COLO829 (cell line): ENCODE measurements at regions not wholly inside any gene's neighbourhood (a gene's known extent, or its start where the extent isn't known, plus 50 kb on each side); places are given as distances from the start of the nearest gene placed in this dataset.
A peak's percentile ranks its signal among the peaks of the same experiment; 100 is the strongest.
"Not testable (repeated sequence)": the region's sequence is repeated elsewhere in the genome, so short reads cannot be mapped to it uniquely, and the experiment has no call there.

Experiments used
- DNase-seq: peaks from one replicate; pipeline ENCODE4 v3.0.0; 2012; ENCODE audit warnings: low spot score

DNA sequence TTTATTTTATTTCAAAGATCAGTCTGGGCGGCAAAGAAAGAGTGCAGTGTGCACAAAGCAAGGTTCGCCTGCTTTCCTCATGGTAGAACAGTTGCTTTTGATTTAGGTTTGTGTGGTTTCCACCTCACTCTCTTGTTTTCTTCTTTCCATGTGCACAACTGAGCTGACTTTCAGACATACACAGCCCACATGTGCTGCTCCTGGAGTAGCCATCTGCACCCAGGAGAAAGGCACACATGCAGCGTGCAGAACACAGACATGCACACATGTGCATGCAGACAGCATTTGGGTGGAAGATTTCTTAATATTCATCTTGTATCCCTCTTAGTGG, 302.1 kb downstream of the FZD1 start:
- DNase-seq, result no peak

DNA sequence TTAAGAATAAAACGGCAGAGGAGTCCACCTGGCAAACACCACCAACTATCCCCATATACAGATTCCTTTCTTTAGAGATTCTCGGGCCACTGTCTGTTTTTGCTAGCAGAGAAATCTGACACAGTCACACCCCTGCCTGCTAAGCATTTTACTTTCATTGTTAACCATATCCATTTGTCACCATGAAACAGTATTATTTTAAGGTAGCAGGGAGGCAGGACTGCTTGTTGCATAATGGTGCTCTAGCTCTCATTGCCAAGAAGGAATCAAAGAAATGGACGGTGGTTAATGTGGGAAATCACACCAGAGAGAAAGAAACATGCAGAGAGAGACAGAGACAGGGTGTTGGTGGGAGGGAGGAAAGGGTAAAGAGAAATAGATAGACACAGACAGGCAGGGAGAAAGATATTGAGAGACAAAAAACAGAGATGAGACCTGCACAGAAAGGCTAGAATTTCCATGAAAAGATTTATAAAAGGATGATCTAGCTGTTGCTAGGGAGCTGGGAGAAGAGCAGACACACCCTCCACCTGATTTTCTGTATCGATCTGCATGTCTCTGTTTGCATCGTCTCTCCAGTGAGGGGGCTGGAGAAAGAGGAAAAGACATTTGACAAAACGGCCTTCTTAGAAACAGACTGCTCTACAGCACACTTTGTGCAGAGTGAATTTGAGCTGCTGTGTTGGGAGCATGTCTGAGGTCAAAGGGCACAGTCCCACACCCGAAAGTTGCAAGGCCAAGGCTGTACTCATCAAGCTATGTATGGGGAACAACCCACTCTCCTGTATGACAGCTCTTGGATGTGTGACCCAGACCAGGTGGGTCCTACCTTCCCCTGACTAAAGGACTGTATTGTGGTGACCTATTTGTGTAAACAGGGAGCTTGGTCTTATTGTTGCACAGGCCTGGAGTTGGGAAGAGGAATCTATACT, 303.1 kb downstream of the FZD1 start:
- no peak for DNase-seq

DNA sequence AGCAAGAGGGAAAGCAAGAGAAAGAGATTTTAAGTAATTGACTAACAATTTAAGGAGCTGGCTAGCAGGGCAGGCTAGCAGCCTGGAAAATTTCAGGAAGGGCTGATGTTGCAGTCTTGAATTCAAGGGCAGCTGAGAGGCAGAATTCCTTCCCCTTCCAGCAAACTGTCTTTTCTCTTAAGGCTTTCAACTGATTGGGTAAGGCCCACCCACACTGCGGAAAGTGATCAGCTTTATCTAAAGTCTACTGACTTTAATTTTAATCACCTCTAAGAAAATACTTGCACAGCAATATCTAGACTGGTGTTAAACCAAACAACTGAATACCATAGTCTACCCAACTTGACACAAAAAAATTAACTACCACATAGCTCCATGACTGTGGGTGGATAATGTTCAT, 303.9 kb downstream of the FZD1 start:
- DNase-seq, result no peak

DNA sequence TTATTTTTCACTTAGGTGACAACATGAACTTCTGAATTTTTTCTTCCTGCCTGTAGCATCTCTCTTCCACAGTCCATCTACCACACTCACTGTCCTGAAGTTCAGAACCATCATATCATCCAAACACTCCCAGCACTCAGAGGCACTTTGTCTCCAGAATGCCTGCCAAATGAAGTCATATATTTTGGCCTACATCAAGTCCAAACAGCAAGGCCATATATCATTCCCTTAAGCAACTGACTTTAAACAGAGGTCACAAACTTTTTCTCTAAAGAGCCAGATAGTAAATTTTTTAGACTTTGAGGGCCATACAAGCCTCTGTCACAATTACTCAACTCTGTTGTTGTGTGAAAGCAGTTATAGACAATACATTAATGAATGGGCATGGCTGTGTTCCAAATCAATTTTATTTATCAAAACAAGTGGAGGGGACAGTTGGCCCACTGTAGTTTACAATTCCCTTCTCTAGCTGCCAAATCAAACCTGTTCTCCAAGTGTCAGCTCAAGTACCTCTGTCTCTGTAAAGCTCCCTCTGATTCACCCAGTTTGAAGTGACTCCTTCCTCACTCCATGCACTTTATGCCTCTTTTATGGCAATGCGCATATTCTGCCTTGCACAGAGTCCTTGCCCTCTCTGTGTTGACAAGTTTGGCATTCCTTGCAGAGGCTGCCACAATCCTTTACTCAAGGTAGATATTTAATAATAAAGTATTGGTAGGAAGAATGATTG, 305.7 kb downstream of the FZD1 start:
- DNase-seq, result no peak

DNA sequence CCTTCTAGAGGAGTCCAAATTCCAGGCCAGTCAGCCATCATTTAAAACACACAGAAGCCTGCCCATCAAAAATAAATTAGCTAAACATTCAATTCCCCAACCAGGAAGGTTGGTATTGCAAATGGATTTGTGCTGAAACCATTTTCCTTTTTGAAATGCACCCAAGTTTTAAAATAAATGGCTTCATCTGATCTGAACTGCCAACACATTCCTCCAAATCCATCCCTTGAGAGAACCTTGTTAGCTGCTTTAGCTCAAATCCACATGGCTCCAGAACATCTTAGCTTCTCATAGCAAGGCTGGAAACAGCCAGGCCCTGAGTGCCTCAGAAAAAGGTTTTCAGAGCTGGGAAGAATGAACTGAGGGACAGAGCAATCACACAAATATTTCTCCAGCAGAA, 306.3 kb downstream of the FZD1 start:
- no peak for DNase-seq

DNA sequence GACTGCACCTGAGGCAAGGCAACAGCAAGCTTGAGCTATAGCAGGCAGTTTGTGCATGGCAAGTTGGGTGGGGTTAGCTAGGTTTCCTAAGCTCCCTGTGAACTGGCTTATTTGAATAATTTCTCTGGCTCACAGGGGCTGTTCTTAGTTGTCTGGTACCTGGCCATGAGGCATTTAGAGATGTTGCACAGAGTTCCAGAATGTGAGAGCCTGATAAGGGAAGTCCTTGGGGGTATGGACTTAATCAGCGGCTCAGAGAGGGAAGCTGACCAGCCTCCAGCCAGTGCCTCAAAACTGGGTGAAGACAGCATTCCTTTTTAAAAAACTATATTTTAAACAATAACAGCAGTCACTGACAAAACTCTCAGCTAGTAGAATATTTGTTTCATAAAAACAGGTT, 307.4 kb downstream of the FZD1 start:
- no peak for DNase-seq

DNA sequence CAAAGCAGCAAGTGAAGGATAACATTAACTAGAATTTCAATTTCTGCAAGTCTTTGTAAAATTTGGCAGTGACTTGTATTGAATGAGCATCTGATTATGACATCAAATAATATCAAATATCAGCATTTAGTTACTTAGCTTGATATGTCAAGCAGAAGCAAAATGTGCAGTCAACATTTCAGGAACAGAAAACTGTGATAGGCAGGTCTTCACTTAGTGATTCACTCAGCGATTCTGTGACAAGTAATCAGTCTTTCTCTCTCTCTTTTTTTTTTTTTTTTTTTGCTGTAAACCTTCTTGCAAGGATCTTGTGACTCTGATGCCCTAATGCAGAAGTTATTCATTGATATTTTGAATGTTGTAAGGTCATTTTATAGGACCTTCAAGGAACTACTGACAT, 307.1 kb downstream of the MTERF1 start:
- DNase-seq, result no peak

DNA sequence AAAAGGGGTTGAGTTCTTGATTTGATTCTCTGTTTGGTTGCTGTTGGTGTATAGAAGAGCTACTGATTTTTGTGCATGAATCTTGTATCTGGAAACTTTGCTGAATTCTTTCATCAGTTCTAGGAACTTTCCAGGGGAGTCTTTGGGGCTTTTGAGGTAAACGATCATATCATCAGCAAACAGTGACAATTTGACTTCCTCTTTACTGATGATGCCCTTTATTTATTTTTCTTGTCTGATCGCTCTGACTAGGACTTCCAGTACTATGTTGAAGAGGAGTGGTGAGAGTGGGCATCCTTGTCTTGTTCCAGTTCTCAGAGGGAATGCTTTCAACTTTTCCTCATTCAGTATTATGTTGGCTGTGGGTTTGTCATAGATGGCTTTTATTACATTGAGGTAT, 304.0 kb downstream of the MTERF1 start:
- DNase-seq, result not testable (repeated sequence)

DNA sequence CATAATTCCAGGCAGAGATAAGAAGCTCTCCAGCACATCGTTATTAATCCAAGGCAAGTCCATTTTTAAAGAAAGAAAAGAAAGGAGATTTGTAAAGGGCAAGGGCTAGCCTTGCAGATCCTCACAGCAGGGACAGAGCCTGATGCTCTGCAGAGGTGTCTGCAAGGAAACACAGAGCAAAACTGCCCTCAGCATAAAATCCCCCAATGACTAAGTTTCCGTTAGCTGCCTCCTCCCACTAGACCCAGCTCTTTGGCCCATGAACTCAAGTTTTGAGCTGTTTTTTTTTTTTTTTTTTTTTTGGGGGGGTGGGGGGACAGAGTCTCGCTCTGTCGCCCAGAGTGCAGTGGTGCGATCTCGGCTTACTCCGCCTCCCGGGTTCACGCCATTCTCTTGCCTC, 300.7 kb downstream of the MTERF1 start:
- no peak for DNase-seq

DNA sequence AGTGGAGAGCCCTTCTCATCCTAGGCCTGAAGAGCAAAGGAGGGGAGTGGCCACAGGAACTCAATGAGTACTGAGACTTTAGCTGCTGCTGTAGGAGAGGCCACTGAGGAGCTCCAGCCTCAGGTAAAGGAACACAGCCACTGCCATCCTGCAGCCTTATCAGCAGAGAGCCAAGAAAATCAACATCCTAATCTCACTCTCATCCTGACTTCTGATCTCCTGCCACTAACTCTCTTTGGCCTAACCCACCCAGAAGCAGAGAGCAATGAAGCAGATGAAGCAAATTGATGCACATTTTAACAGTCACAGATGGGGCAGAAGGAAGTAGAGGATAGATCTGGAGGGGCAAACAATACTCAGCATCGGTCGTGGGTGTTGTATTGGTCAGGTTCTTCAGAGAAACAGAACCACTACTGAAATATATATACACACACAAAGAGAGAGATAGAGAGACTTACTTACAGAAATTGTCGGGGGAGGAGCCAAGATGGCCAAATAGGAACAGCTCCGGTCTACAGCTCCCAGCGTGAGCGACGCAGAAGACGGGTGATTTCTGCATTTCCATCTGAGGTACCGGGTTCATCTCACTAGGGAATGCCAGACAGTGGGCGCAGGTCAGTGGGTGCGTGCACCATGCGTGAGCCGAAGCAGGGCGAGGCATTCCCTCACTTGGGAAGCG, 297.6 kb downstream of the MTERF1 start:
- no peak for DNase-seq

DNA sequence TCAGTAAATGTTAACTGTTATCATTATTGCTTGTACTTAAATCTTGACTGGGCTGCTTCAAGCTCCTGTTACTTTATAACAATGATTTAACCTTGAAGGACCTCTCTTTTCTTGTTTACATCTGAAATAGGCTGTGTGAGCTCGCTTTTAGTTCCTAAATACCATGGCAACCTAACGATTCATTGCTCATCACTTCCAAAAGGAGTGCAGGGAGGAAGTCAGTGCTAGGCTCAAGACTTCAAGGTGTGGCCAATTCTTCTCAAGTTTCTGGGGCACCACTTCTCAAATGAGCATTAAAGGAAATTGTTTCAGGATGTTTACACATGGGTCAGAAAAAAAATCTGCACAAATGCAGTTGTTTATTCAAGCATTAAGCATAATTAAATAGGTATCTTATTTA, 284.2 kb downstream of the MTERF1 start:
- DNase-seq, result no peak

DNA sequence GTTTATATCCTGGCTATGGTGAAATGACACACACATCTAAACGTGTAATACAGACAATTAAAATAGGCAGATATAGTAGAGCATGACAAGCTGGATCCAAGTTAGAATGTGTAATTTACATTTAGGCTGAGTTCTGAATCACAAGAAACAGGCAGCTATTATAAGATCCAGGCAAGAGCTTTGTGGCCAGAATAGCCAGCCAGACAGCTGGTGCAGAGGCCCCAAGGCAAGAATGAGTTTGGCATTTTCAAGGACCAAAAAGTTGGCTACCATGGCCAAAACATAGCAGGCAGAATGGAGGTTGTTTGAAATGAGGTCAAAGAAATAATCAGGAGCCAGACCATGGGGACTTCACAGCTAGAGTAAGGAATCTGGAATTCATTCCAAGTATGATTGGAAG, 281.7 kb downstream of the MTERF1 start:
- DNase-seq, result no peak

DNA sequence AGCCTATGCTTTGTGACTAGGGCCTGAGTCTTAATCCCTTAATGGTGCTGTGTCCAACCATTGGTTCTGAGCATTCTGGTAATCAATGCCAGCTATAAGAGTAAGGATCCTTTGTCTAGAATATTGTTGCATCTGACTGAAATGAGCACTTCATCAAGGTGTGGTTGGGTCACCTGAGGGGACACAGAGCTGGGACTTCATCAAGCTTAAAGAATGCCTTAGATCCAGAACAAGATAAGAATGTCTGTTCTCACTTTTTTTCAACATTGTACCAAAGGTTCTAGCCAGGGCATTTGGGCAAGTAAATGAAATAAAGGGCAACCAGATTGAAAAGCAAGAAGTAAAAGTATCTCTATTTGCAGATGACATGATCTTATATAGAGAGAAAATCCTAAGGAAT, 280.4 kb downstream of the MTERF1 start:
- no peak for DNase-seq

DNA sequence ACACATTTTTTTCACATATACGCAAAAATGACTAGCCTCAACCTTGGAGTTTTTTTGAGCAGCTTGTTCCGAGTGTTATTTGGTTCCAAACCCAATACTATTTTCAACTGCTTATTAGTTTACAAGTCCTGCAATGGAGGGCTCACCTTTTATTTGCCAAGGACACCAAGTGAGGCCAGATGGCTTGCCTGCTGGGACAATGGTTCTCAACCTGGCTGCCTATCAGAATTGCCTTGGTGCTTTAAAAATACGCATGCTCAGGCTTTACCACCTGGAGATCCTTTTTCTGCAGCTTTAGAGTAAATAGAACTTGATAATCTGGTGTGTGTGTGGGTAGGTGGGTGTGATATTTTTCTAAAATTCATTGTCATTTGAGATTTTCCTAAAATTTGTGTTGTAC, 276.8 kb downstream of the MTERF1 start:
- no peak for DNase-seq

DNA sequence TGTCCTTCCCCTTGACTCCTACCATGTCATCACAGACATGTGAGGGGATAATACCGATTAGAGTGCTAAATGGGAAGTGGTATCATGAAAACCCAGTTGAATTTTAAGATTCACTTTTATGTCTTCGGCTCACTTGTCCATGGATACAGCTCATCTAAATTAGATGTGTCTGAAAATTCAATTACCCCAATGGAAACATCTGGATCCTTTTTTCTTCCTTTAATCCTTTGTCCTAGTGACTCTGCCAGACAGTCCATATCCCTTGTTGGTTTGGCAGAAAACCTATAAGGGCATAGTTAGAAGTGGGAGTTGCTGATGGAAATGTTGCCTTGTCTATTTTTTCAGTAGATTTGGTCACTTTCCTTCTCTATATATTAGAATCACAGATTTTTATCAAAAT, 271.9 kb downstream of the MTERF1 start:
- DNase-seq, result no peak

DNA sequence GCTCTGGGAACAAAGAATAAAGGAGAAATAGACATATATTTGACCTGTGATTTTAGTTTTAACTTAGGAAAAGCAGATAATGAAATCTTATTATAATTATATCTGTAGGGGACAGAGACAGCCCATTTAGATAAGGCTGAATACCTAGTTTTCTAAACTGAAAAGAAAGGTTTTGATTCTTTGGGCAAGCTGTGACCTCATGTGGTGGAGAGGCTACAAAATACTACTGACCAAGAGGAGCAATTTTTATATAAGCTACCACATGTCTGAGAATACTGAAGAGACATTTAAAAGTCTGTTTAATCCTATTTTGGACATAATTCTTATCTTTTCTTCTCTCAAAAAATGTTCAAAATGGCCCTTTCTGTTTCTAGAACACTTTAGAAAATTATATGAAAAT, 271.0 kb downstream of the MTERF1 start:
- no peak for DNase-seq

DNA sequence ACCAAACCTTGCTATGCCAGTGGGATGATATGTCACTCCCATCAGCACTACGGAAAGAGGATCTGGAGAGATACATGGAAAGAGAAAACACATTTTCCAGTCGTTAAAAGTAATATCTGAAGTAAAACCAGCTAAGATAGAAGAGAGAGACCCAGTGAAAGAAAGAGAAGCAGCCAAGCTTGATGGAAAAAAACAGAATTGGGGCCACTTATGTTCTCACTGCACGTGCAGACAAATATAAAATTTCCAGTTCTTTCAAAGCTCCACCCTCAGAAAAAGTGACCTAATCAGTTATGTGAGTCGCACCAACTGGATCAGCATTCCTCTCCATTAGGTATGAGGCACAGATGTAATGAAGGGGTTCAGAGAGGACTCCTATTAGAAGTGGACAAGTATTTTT, 266.1 kb downstream of the MTERF1 start:
- no peak for DNase-seq

DNA sequence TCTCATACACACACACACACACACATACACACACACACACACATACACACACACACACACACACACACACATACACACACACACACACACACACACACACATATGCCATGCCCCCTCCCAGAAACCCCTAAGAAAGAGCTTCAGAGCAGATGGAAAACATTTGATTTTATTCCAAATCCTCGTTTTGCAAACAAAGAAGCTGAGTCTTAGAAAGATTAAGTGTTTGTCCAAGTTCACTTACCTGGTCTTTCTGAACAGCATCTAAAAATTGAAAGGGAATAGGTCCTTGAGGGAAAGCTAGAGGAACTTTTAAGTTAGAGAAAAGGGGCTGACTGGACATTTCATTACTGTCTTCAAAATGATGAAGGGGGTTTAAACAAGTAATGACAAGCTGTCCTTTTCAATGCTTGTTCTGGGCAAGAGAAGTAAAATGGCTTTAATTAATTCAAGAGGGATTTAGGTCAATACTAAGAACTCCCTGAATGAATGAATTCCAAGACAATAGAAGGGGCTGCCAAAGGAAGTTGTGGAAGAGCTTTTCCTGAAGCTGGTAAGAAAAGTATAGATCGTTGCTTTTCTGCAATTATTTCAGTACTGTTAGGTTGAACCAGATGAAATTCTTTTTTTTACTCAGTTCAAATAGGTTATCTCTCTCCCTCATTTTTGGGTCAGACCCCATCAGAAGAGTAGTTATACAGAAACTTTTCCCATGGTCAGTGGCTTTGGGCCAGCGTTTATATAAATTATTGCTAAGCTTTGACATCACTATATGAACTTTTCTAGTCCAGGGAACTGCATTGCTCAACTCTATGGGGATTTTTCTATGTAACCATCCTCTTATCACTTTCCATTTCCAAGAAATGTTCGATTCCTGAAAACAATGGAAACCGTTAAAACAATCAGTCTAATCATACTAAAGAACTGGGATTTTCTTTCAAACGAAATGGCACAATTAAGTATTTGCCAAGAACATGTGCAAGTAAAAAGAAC, 261.4 kb downstream of the MTERF1 start:
- DNase-seq, result no peak

DNA sequence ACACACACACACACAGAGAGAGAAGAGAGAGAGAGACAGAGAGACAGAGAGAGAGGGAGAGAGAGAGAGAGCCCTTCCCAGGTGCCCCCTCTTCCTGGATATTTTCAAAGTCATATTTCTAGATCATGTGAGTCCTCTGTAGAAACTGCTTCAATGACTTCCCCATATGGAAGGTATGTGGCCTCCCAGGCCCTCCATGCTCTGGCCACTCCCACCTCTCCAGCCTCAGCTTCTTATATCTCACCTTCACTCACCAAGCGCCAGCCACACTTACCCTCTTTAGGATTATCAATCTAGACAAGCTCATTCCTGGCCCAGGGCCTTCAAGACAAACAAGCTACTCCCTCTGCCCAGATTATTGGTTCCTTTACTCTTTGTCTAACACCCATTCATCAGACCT, 259.7 kb downstream of the MTERF1 start:
- DNase-seq, result no peak

DNA sequence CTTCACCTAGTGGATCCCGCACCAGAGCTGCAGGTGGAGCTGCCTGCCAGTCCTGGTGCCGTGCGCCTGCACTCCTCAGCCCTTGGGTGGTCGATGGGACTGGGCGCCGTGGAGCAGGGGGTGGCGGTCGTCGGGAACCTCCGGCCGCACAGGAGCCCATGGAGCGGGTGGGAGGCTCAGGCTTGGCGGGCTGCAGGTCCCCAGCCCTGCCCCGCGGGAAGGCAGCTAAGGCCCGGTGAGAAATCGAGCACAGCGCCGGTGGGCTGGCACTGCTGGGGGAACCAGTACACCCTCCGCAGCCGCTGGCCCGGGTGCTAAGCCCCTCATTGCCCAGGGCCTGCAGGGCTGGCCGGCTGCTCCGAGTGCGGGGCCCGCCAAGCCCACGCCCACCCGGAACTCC, 253.2 kb downstream of the MTERF1 start:
- DNase-seq, result not testable (repeated sequence)

DNA sequence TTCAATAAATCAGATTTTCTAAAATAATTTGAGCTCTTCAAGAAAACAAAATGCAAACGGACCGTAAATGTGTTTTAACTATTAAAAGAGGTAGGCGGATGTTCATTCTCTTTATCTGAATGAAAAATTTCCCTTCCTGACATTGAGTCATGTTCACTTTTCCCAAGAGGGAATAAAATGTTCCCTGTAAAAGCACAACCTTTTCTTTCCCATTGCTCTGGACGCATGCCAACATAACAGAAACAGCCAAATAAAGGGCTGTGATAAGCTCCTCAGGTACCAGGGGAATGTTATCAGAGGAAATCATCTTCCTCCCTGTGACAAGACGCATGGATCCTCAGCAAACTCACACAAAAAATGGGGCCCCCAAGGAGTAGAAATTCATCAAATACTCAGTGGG, 251.8 kb downstream of the MTERF1 start:
- DNase-seq, result peak; percentile 90
